HEK293 (cell line): ENCODE measurements at regions not wholly inside any gene's neighbourhood (a gene's known extent, or its start where the extent isn't known, plus 50 kb on each side); places are given as distances from the start of the nearest gene placed in this dataset.

Experiments used
- CTCF ChIA-PET: fragments of 350-600 bp; formaldehyde crosslinking; extraction: SDS; loops from one replicate; lab custom pipeline; 2021; ENCODE audit warnings: antibody characterized with exemption; lab: Yijun Ruan, JAX
- POLR2A ChIA-PET: fragments of 300-600 bp; formaldehyde crosslinking; extraction: SDS; loops from one replicate; lab custom pipeline; 2020; ENCODE audit warnings: antibody characterized with exemption, inconsistent platforms; lab: Yijun Ruan, JAX
- H3K27ac ChIP-seq: fragments of 200-500 bp; sonication (Bioruptor generic); 2 replicates; pipeline ENCODE4 v1.5.1; 2014; ENCODE audit warnings: low read depth, low read length, control low read depth, inconsistent platforms; ENCODE audit errors: extremely low read depth
- H3K36me3 ChIP-seq, 2 experiments: fragments of 200-500 bp in 1 of 2; sonication (Bioruptor generic) in 1 of 2; 1 replicate in 1 of 2; 2 replicates in 1 of 2; pipeline ENCODE4 v1.5.1; 2014 to 2017; ENCODE audit warnings: inconsistent platforms in 2 of 2, low read length in 2 of 2; ENCODE audit not compliant: control insufficient read depth in 2 of 2, insufficient read depth in 1 of 2
- H3K4me1 ChIP-seq: fragments of 200-500 bp; sonication (Bioruptor generic); 2 replicates; pipeline ENCODE4 v1.5.1; 2014; ENCODE audit warnings: mild to moderate bottlenecking, low read length, inconsistent platforms; ENCODE audit not compliant: control insufficient read depth, insufficient read depth
- H3K4me3 ChIP-seq: 2 replicates; pipeline ENCODE4 v1.5.1; 2011; ENCODE audit warnings: low read depth, mild to moderate bottlenecking, control low read depth, low read length, moderate library complexity
- H3K9me3 ChIP-seq: fragments of 200-500 bp; sonication (Bioruptor generic); 2 replicates; pipeline ENCODE4 v1.5.1; 2014; ENCODE audit warnings: low read depth, low read length, inconsistent platforms; ENCODE audit not compliant: control insufficient read depth, insufficient read depth
- FEZF1 ChIP-seq: fragments of 450-650 bp; formaldehyde crosslinking; IDR thresholded peaks from 2 replicates; pipeline ENCODE4 v1.5.1; 2016; ENCODE audit warnings: missing biosample characterization, missing genetic modification characterization
- HOXD13 ChIP-seq: sonication (generic); formaldehyde crosslinking; IDR thresholded peaks from 2 replicates; pipeline ENCODE4 v1.8.0; 2022; ENCODE audit warnings: missing genetic modification reagents, borderline replicate concordance
- OSR2 ChIP-seq: fragments of 450-650 bp; formaldehyde crosslinking; IDR thresholded peaks from 2 replicates; pipeline ENCODE4 v1.5.1; 2016; ENCODE audit warnings: missing biosample characterization, missing genetic modification characterization
- OVOL3 ChIP-seq: fragments of 450-650 bp; formaldehyde crosslinking; IDR thresholded peaks from 2 replicates; pipeline ENCODE4 v1.5.1; 2016; ENCODE audit warnings: missing biosample characterization, missing genetic modification characterization
- SP2 ChIP-seq: fragments of 450-650 bp; formaldehyde crosslinking; IDR thresholded peaks from 2 replicates; pipeline ENCODE4 v1.5.1; 2016; ENCODE audit warnings: missing biosample characterization, missing genetic modification characterization
- ZFP69B ChIP-seq: fragments of 450-650 bp; formaldehyde crosslinking; IDR thresholded peaks from 2 replicates; pipeline ENCODE4 v1.5.1; 2016; ENCODE audit warnings: missing biosample characterization, missing genetic modification characterization
- ZNF169 ChIP-seq: fragments of 450-650 bp; formaldehyde crosslinking; IDR thresholded peaks from 2 replicates; pipeline ENCODE4 v1.5.1; 2016; ENCODE audit warnings: missing biosample characterization, missing genetic modification characterization
- ZNF184 ChIP-seq: fragments of 450-650 bp; IDR thresholded peaks from 2 replicates; pipeline ENCODE4 v1.5.1; 2018; ENCODE audit warnings: missing biosample characterization, mild to moderate bottlenecking, missing genetic modification characterization
- ZNF302 ChIP-seq: fragments of 450-650 bp; formaldehyde crosslinking; IDR thresholded peaks from 2 replicates; pipeline ENCODE4 v1.5.1; 2016; ENCODE audit warnings: missing biosample characterization, missing genetic modification characterization, low read depth
- ZNF311 ChIP-seq: fragments of 450-650 bp; formaldehyde crosslinking; IDR thresholded peaks from 2 replicates; pipeline ENCODE4 v1.5.1; 2017; ENCODE audit warnings: missing biosample characterization, missing genetic modification characterization, borderline replicate concordance
- ZNF324 ChIP-seq: fragments of 450-650 bp; formaldehyde crosslinking; IDR thresholded peaks from 2 replicates; pipeline ENCODE4 v1.5.1; 2016; ENCODE audit warnings: missing biosample characterization, missing genetic modification characterization
- ZNF354C ChIP-seq: fragments of 450-650 bp; formaldehyde crosslinking; IDR thresholded peaks from 2 replicates; pipeline ENCODE4 v1.5.1; 2016; ENCODE audit warnings: missing biosample characterization, missing genetic modification characterization, low read depth, borderline replicate concordance
- ZNF366 ChIP-seq: fragments of 450-650 bp; formaldehyde crosslinking; conservative IDR thresholded peaks from 2 replicates; pipeline ENCODE4 v1.5.1; 2016; ENCODE audit warnings: missing biosample characterization, missing genetic modification characterization
- ZNF433 ChIP-seq: fragments of 450-650 bp; formaldehyde crosslinking; IDR thresholded peaks from 2 replicates; pipeline ENCODE4 v1.5.1; 2016; ENCODE audit warnings: missing biosample characterization, missing genetic modification characterization, low read depth
- ZNF530 ChIP-seq: fragments of 450-650 bp; formaldehyde crosslinking; IDR thresholded peaks from 2 replicates; pipeline ENCODE4 v1.5.1; 2016; ENCODE audit warnings: low read depth, missing biosample characterization, missing genetic modification characterization
- ZNF585B ChIP-seq: fragments of 450-650 bp; formaldehyde crosslinking; IDR thresholded peaks from 2 replicates; pipeline ENCODE4 v1.5.1; 2016; ENCODE audit warnings: missing biosample characterization, missing genetic modification characterization
- ZNF621 ChIP-seq: fragments of 450-650 bp; formaldehyde crosslinking; IDR thresholded peaks from 2 replicates; pipeline ENCODE4 v1.5.1; 2017; ENCODE audit warnings: missing biosample characterization, missing genetic modification characterization
- ZNF654 ChIP-seq: fragments of 450-650 bp; formaldehyde crosslinking; IDR thresholded peaks from 2 replicates; pipeline ENCODE4 v1.5.1; 2016; ENCODE audit warnings: low read depth, missing biosample characterization, missing genetic modification characterization
- ZNF677 ChIP-seq: fragments of 450-650 bp; IDR thresholded peaks from 2 replicates; pipeline ENCODE4 v1.5.0; 2018; ENCODE audit warnings: missing biosample characterization, mild to moderate bottlenecking, missing genetic modification characterization, moderate library complexity
- ZNF76 ChIP-seq: fragments of 450-650 bp; formaldehyde crosslinking; IDR thresholded peaks from 2 replicates; pipeline ENCODE4; 2016; ENCODE audit warnings: low read depth, missing biosample characterization, missing genetic modification characterization, borderline replicate concordance
- ZNF830 ChIP-seq: fragments of 450-650 bp; IDR thresholded peaks from 2 replicates; pipeline ENCODE4 v1.5.0; 2018; ENCODE audit warnings: missing biosample characterization, missing genetic modification characterization, low read depth, mild to moderate bottlenecking, moderate library complexity
- ZNF837 ChIP-seq: fragments of 450-650 bp; formaldehyde crosslinking; IDR thresholded peaks from 2 replicates; pipeline ENCODE4 v1.5.1; 2016; ENCODE audit warnings: missing biosample characterization, missing genetic modification characterization
- ZXDB ChIP-seq: fragments of 450-650 bp; formaldehyde crosslinking; IDR thresholded peaks from 2 replicates; pipeline ENCODE4 v1.5.1; 2016; ENCODE audit warnings: missing biosample characterization, missing genetic modification characterization
- TF ChIP-seq, protein P1 (sequence below): fragments of 450-650 bp; formaldehyde crosslinking; IDR thresholded peaks from 2 replicates; pipeline ENCODE4 v1.5.1; 2016; ENCODE audit warnings: missing biosample characterization, missing genetic modification characterization
- TF ChIP-seq, protein P2 (sequence below): fragments of 450-650 bp; formaldehyde crosslinking; IDR thresholded peaks from 2 replicates; pipeline ENCODE4 v1.5.1; 2016; ENCODE audit warnings: missing biosample characterization, missing genetic modification characterization
- TF ChIP-seq, protein P3 (sequence below): fragments of 450-650 bp; formaldehyde crosslinking; IDR thresholded peaks from 2 replicates; pipeline ENCODE4 v1.5.1; 2016; ENCODE audit warnings: missing biosample characterization, missing genetic modification characterization
- TF ChIP-seq, protein P4 (sequence below): fragments of 450-650 bp; formaldehyde crosslinking; IDR thresholded peaks from 2 replicates; pipeline ENCODE4 v1.5.1; 2016; ENCODE audit warnings: missing biosample characterization, missing genetic modification characterization
- TF ChIP-seq, protein P5 (sequence below): fragments of 450-650 bp; formaldehyde crosslinking; IDR thresholded peaks from 2 replicates; pipeline ENCODE4 v1.5.1; 2016; ENCODE audit warnings: missing biosample characterization, missing genetic modification characterization, low read depth
- TF ChIP-seq, protein P6 (sequence below): sonication (generic); formaldehyde crosslinking; IDR thresholded peaks from 2 replicates; pipeline ENCODE4 v1.8.1; 2022; ENCODE audit warnings: mild to moderate bottlenecking, moderate library complexity, missing genetic modification reagents

DNA sequence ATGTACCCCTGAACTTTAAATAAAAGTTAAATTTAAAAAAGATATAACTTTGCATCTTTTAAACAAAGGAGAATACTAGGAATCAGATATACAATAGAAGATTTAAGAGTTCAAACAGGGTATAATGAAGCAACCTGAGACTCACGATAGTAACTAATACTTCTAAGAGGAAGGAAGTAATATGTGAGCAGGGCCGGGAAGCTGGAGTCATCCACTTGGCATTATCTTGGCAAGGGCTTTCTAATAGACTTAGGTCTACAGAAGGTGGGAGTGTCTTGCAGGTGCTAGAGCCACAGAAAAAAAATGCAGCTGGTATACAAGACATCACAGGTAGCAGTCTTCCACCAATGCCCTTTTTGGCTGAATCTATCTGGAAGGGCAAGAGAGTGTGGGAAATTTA, 231.9 kb downstream of the KCTD12 start:
- Histone ChIP-seq H3K4me3 (no peak overlapping the region), H3K27ac (no peak overlapping the region), H3K9me3 (no peaks in the 10 kb centered on the region), H3K36me3 (no peaks in the 10 kb centered on the region), H3K4me1 (no peaks in the 10 kb centered on the region)
- ChIA-PET CTCF (interaction anchor here (0.6 kb wide), 1 partner anchor 10 kb away, joined by 3 read pairs; no protein-coding TSS in a partner anchor), POLR2A (no interaction called here)
- TF ChIP-seq ZXDB (tag by site-specific recombination) (no peak), ZNF302 (tag by site-specific recombination) (no peak), ZNF324 (tag by site-specific recombination) (no peak), ZNF311 (tag by site-specific recombination) (no peak), ZNF837 (tag by site-specific recombination) (no peak), HOXD13 (CRISPR knock-in tag) (no peak), ZNF184 (tag by site-specific recombination) (no peak), ZFP69B (tag by site-specific recombination) (no peak), FEZF1 (tag by site-specific recombination) (no peak), ZNF621 (tag by site-specific recombination) (no peak), ZNF76 (no peak), ZNF830 (no peak), ZNF677 (no peak), ZNF169 (no peak), OSR2 (tag by site-specific recombination) (no peak), ZNF433 (tag by site-specific recombination) (no peak)
- TF ChIP-seq, protein P1, sequence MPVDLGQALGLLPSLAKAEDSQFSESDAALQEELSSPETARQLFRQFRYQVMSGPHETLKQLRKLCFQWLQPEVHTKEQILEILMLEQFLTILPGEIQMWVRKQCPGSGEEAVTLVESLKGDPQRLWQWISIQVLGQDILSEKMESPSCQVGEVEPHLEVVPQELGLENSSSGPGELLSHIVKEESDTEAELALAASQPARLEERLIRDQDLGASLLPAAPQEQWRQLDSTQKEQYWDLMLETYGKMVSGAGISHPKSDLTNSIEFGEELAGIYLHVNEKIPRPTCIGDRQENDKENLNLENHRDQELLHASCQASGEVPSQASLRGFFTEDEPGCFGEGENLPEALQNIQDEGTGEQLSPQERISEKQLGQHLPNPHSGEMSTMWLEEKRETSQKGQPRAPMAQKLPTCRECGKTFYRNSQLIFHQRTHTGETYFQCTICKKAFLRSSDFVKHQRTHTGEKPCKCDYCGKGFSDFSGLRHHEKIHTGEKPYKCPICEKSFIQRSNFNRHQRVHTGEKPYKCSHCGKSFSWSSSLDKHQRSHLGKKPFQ (tag by site-specific recombination): no peak
- TF ChIP-seq, protein P2, sequence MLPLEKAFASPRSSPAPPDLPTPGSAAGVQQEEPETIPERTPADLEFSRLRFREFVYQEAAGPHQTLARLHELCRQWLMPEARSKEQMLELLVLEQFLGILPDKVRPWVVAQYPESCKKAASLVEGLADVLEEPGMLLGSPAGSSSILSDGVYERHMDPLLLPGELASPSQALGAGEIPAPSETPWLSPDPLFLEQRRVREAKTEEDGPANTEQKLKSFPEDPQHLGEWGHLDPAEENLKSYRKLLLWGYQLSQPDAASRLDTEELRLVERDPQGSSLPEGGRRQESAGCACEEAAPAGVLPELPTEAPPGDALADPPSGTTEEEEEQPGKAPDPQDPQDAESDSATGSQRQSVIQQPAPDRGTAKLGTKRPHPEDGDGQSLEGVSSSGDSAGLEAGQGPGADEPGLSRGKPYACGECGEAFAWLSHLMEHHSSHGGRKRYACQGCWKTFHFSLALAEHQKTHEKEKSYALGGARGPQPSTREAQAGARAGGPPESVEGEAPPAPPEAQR: no peak
- TF ChIP-seq, protein P3, sequence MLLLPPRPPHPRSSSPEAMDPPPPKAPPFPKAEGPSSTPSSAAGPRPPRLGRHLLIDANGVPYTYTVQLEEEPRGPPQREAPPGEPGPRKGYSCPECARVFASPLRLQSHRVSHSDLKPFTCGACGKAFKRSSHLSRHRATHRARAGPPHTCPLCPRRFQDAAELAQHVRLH (tag by site-specific recombination): no peak
- TF ChIP-seq, protein P4, sequence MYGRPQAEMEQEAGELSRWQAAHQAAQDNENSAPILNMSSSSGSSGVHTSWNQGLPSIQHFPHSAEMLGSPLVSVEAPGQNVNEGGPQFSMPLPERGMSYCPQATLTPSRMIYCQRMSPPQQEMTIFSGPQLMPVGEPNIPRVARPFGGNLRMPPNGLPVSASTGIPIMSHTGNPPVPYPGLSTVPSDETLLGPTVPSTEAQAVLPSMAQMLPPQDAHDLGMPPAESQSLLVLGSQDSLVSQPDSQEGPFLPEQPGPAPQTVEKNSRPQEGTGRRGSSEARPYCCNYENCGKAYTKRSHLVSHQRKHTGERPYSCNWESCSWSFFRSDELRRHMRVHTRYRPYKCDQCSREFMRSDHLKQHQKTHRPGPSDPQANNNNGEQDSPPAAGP (tag by site-specific recombination): no peak

DNA sequence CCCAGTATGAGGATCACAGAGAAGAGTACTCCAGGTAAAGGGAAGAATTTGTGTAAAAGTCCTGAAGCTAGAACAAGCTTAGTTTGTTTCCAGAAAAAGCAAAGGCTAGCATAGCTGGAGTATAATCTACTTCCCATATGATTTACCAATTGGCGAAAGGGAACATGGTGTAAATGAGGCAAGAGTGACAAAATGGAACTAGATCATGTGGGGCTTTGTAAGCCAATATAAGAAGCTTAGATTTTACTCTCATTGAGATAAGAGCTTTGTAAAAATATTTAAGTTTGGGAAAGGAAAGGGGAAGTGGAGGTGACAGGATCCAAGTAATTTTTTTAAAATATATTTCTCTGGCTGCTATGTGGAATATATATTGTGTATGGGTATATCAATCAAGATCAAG, 234.9 kb downstream of the KCTD12 start:
- H3K27ac ChIP-seq: no peak overlapping the region
- H3K4me1 ChIP-seq: no peaks in the 10 kb centered on the region
- no peaks in the 10 kb centered on the region for H3K9me3 ChIP-seq
- no peaks in the 10 kb centered on the region for H3K36me3 ChIP-seq
- CTCF ChIA-PET: no interaction called here
- no peak overlapping the region for H3K4me3 ChIP-seq
- TF ChIP-seq OVOL3 (tag by site-specific recombination) (no peak), ZNF354C (tag by site-specific recombination) (no peak), ZNF585B (tag by site-specific recombination) (no peak), SP2 (tag by site-specific recombination) (no peak), FEZF1 (tag by site-specific recombination) (no peak), ZNF530 (no peak), ZXDB (tag by site-specific recombination) (no peak), ZNF654 (tag by site-specific recombination) (no peak), ZNF366 (no peak), ZNF837 (tag by site-specific recombination) (no peak), ZNF311 (tag by site-specific recombination) (no peak)
- TF ChIP-seq, protein P5, sequence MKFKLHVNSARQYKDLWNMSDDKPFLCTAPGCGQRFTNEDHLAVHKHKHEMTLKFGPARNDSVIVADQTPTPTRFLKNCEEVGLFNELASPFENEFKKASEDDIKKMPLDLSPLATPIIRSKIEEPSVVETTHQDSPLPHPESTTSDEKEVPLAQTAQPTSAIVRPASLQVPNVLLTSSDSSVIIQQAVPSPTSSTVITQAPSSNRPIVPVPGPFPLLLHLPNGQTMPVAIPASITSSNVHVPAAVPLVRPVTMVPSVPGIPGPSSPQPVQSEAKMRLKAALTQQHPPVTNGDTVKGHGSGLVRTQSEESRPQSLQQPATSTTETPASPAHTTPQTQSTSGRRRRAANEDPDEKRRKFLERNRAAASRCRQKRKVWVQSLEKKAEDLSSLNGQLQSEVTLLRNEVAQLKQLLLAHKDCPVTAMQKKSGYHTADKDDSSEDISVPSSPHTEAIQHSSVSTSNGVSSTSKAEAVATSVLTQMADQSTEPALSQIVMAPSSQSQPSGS (tag by site-specific recombination): no peak
- TF ChIP-seq, protein P6, sequence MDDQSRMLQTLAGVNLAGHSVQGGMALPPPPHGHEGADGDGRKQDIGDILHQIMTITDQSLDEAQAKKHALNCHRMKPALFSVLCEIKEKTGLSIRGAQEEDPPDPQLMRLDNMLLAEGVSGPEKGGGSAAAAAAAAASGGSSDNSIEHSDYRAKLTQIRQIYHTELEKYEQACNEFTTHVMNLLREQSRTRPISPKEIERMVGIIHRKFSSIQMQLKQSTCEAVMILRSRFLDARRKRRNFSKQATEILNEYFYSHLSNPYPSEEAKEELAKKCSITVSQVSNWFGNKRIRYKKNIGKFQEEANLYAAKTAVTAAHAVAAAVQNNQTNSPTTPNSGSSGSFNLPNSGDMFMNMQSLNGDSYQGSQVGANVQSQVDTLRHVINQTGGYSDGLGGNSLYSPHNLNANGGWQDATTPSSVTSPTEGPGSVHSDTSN (CRISPR knock-in tag): no peak
- POLR2A ChIA-PET: no interaction called here
